ENCODE measurements at regions not wholly inside any gene's neighbourhood (a gene's known extent, or its start where the extent isn't known, plus 50 kb on each side); places are given as distances from the start of the nearest gene placed in this dataset.
"Not testable (repeated sequence)": the region's sequence is repeated elsewhere in the genome, so short reads cannot be mapped to it uniquely, and the experiment has no call there.

GRCh38 chr21:20443558-20444155 lies 554.6 kb upstream of the NCAM2 start:
- DNase-seq (ENCODE audit: insufficient read length, low spot score) (no peak), FAIRE-seq (no peak)
- no peak for TF ChIP-seq POLR2A (IDR thresholded peaks at IDR 0.05; ENCODE audit: low read depth, low read length)

- no peak for TF ChIP-seq POLR2A (IDR thresholded peaks at IDR 0.05; ENCODE audit: low read depth, low read length)
- FAIRE-seq, result no peak
- no peak for DNase-seq (ENCODE audit: insufficient read length, low spot score)
Measured at GRCh38 chr21:20445971-20446370, 552.2 kb upstream of the NCAM2 start.

- FAIRE-seq (no peak), DNase-seq (ENCODE audit: insufficient read length, low spot score) (no peak)
- TF ChIP-seq POLR2A (IDR thresholded peaks at IDR 0.05; ENCODE audit: low read depth, low read length), result no peak
Measured at GRCh38 chr21:20451046-20451445, 547.2 kb upstream of the NCAM2 start.

- TF ChIP-seq POLR2A (IDR thresholded peaks at IDR 0.05; ENCODE audit: low read depth, low read length), result no peak
- DNase-seq (ENCODE audit: insufficient read length, low spot score) (no peak), FAIRE-seq (no peak)
Measured at GRCh38 chr21:20452935-20453334, 545.3 kb upstream of the NCAM2 start.

DNA sequence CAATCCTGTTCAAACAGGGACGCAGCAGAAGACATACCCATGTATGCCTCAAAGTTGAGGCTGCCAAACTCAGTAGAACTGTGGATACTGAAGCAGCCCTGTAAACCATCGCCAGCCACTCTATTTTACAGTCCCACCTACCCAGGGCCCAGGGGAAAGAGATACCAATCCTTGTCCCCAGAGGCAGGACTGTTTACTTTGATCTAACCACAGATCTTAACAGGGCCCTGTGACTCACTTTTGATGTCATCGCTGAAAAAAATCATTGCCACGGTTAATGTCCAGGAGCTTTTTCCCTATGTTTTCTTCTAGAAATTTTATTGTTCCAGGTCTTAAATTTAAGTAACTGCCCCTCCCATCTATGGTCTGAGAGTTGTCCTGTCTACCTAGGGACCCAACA lies 538.4 kb upstream of the NCAM2 start:
- DNase-seq (ENCODE audit: insufficient read length, low spot score) (no peak), FAIRE-seq (no peak)
- TF ChIP-seq POLR2A (IDR thresholded peaks at IDR 0.05; ENCODE audit: low read depth, low read length), result no peak

DNA sequence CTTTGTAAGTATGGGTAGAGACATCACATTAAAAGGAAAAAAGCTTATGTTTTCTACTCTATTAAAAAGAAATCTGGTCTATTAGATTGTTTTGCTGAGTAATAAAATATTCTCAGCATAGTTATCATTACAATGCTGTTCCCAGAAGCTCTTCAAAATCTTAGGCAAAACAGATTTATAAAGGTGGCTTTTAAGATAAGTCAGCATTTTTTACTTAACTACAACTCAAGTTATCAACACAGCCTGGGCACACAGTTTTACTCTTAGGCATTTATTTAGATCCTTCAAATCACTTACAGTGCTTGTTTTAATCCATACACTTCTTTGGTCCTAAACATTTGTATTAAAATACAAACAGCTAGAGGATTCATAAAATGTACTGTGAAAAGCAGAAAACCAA lies 534.8 kb upstream of the NCAM2 start:
- no peak for TF ChIP-seq POLR2A (IDR thresholded peaks at IDR 0.05; ENCODE audit: low read depth, low read length)
- no peak for FAIRE-seq
- no peak for DNase-seq (ENCODE audit: insufficient read length, low spot score)

DNA sequence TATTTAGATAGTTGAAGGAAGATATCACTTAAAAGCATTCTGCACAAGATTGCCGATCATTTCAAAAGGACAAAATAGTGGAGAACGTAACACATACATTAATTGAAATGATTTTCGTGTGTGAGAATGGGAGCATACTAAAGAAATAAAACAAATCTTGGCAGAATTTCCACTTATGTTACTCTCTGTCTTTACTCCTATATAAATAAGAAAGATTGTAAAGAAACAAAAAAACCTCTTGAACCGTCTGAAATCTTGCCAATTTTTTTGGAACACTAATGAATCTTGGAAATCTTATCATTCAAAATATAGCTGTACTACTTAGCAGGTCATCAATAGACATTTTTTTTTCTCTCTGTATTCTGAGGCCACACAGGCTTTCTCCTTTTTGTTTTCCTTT lies 528.8 kb upstream of the NCAM2 start:
- FAIRE-seq (no peak), DNase-seq (ENCODE audit: insufficient read length, low spot score) (no peak)
- TF ChIP-seq POLR2A (IDR thresholded peaks at IDR 0.05; ENCODE audit: low read depth, low read length), result no peak

DNA sequence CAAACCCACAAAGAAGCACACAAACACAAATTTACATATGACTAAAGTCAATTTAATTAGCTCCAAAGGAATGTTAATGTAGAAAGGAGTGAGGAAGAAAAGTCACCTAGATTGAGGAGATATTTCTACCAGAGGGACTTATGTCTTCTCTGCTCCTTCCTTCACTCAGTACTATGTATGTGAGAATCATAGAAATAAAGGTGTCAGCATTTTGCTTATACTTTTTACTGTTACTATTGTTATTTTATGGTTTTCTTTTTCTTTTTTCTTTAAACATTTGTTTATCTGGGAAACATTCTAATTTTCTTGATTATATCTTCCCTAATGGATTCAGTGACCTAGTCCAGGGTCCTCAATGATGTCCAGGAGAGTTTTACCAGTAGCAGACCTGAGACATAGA lies 511.9 kb upstream of the NCAM2 start:
- DNase-seq (ENCODE audit: insufficient read length, low spot score) (no peak), FAIRE-seq (no peak)
- TF ChIP-seq POLR2A (IDR thresholded peaks at IDR 0.05; ENCODE audit: low read depth, low read length), result no peak

- not testable (repeated sequence) for DNase-seq (ENCODE audit: insufficient read length, low spot score); FAIRE-seq
Measured at GRCh38 chr21:20502915-20503314, 495.3 kb upstream of the NCAM2 start.

DNA sequence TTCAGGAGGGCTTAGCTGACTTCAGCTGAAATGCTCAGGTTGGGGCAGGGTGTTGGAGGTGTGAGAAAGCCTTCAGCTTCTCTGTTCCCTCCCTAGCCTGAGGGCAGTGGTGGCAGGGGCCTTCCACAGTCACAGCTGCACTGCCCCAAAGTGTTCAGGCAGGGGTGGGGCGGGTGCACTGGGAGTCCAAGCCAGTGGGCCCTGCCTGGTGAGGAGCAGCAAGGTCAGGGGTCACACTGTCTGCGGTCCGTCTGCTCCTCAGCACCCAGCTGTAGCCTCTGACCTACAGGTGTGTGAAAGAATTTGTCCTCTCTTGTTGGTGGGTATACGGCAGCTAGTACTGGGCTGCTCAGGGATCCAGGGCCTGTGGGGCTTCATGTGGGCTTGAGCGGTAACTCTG lies 490.4 kb upstream of the NCAM2 start:
- FAIRE-seq, result no peak
- TF ChIP-seq POLR2A (IDR thresholded peaks at IDR 0.05; ENCODE audit: low read depth, low read length), result no peak
- no peak for DNase-seq (ENCODE audit: insufficient read length, low spot score)

DNA sequence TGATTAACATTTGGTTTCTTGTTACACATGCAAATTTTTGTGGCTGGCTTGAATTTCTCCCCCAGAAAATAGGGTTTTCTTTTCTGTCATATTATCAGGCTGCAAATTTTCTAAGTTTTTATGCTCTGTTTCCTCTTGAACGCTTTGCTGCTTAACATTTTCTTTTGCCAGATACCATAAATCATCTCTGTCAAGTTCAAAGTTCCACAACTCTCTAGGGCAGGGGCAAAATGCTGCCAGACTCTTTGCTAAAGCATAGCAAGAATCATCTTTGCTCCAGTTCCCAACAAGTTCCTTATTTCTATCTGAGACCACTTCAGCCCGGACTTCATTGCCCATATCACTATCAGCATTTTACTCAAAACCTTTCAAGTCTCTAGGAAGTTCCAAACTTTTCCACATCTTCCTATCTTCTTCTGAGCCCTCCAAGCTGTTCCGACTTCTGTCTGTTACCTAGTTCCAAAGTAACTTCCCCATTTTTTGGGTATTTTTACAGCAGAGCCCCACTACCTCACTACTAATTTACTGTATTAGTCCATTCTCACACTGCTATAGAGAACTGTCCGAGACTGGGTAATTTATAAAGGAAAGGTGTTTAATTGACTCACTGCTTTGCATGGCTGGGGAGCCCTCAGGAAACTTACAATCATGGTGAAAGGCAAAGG lies 486.9 kb upstream of the NCAM2 start:
- TF ChIP-seq POLR2A (IDR thresholded peaks at IDR 0.05; ENCODE audit: low read depth, low read length), result no peak
- no peak for DNase-seq (ENCODE audit: insufficient read length, low spot score)
- FAIRE-seq, result no peak

- no peak for FAIRE-seq
- no peak for DNase-seq (ENCODE audit: insufficient read length, low spot score)
Measured at GRCh38 chr21:20515446-20515845, 482.8 kb upstream of the NCAM2 start.

DNA sequence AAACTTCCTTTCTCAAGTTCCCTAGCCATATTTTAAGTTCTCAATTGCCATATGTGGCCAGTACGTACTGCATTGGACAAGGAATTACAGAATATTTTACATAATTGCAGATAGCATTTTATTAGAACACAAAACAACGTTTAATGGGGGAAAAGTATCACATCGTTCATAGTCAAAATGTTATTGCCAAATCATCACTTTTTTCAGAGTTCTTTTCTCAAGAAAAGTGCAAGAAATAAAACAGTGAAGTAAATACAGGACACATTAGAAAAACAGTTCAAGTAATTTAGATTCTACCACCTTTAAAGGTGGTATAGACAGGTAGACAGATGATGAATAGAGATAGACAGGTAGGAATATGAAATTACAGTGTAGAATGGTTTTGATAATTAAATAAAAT lies 479.1 kb upstream of the NCAM2 start:
- TF ChIP-seq POLR2A (IDR thresholded peaks at IDR 0.05; ENCODE audit: low read depth, low read length), result no peak
- DNase-seq (ENCODE audit: insufficient read length, low spot score) (no peak), FAIRE-seq (no peak)

More at GRCh38 chr21:20515446-20515845, 482.8 kb upstream of the NCAM2 start:
- TF ChIP-seq POLR2A (IDR thresholded peaks at IDR 0.05; ENCODE audit: low read depth, low read length), result no peak

DNA sequence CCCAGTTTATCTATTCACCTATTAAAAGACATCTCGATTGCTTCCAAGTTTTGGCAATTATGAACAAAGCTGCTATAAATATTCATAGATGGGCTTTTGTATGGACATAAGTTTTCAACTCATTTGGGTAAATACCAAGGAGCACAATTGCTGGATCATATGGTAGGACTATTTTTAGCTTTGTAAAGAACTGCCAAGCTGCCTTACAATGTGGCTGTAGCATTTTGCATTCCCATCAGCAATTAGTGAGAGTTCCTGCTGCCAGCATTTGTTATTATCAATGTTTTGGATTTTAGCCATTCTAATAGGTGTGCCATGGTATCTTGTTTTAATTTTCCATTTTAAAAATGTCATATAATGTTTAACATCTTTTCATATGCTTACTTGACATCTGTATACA lies 475.6 kb upstream of the NCAM2 start:
- FAIRE-seq (no peak), DNase-seq (ENCODE audit: insufficient read length, low spot score) (no peak)
- no peak for TF ChIP-seq POLR2A (IDR thresholded peaks at IDR 0.05; ENCODE audit: low read depth, low read length)

- TF ChIP-seq POLR2A (IDR thresholded peaks at IDR 0.05; ENCODE audit: low read depth, low read length), result no peak
- DNase-seq (ENCODE audit: insufficient read length, low spot score) (no peak), FAIRE-seq (no peak)
Measured at GRCh38 chr21:20523191-20523590, 475.0 kb upstream of the NCAM2 start.

Data from H54 (cell line).